H1 (cell line): ENCODE measurements at regions not wholly inside any gene's neighbourhood (a gene's known extent, or its start where the extent isn't known, plus 50 kb on each side); places are given as distances from the start of the nearest gene placed in this dataset.

ENCODE experiments used
- BACH1 ChIP-seq: IDR thresholded peaks from 2 replicates; pipeline ENCODE4 v1.6.1; 2012; ENCODE audit warnings: low read length, improper control_type of control experiment
- CBX8 ChIP-seq: fragments of 300-800, 300-1000 bp; sonication (generic); IDR thresholded peaks from 2 replicates; pipeline ENCODE4 v1.7.1; 2016; ENCODE audit warnings: low read depth, low read length, borderline replicate concordance
- JUND ChIP-seq: IDR thresholded peaks from 2 replicates; pipeline ENCODE4 v1.6.1; 2011; ENCODE audit warnings: mild to moderate bottlenecking, improper control_type of control experiment, low read length
- POLR2A ChIP-seq, 2 experiments: IDR thresholded peaks; 1 replicate in 1 of 2; 2 replicates in 1 of 2; pipeline ENCODE4 v1.6.1; 2011; ENCODE audit warnings: low read depth in 2 of 2, low read length in 2 of 2, mild to moderate bottlenecking in 2 of 2; ENCODE audit errors: control extremely low read depth in 1 of 2
- POLR2AphosphoS5 ChIP-seq: IDR thresholded peaks from 2 replicates; pipeline ENCODE4 v1.6.1; 2011; ENCODE audit warnings: low read depth, low read length
- POU5F1 ChIP-seq: IDR thresholded peaks from 2 replicates; pipeline ENCODE4 v1.6.1; 2011; ENCODE audit warnings: low read depth, mild to moderate bottlenecking, low read length, moderate library complexity
- RNF2 ChIP-seq: fragments of 200-900, 300-1000 bp; sonication (generic); IDR thresholded peaks from 2 replicates; pipeline ENCODE4 v1.7.1; 2016; ENCODE audit warnings: borderline replicate concordance, low read depth, mild to moderate bottlenecking, antibody characterized with exemption, low read length; ENCODE audit not compliant: poor library complexity, severe bottlenecking; ENCODE audit errors: missing control alignments
- SIRT6 ChIP-seq: IDR thresholded peaks from one replicate; pipeline ENCODE4 v1.7.1; 2012; ENCODE audit warnings: low read length, inconsistent platforms
- TF ChIP-seq, protein P1 (sequence below): IDR thresholded peaks from 2 replicates; pipeline ENCODE4 v1.6.1; 2012; ENCODE audit warnings: inconsistent platforms

DNA sequence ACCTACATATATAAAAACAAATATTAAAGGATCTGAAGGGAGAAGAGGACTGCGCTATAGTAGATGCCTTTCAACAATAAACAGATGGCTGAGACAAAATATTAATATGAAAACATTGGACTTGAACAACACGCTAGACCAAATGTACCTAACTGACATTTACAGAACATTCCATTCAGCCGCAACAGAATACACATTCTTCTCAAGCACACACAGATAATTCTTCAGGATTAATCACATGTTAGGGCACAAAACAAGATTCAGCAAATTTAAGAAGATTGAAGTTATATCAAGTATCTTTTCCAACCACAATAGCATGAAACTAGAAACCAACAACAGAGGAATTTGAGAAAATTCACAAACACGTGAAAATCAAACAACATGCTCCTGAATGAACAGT, 741.4 kb downstream of the ADGRL2 start (continued):
- TF ChIP-seq CBX8: no peak
- TF ChIP-seq, protein P1, sequence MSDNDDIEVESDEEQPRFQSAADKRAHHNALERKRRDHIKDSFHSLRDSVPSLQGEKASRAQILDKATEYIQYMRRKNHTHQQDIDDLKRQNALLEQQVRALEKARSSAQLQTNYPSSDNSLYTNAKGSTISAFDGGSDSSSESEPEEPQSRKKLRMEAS: no peak
- TF ChIP-seq POLR2A (IDR thresholded peaks at IDR 0.05; ENCODE audit: control extremely low read depth in 1 of 2, low read depth in 2 of 2, low read length in 2 of 2): no peak
- TF ChIP-seq BACH1: no peak
- TF ChIP-seq POU5F1: no peak
- no peak for TF ChIP-seq JUND
- TF ChIP-seq SIRT6: no peak
- TF ChIP-seq POLR2AphosphoS5: no peak
- TF ChIP-seq RNF2: no peak
- TF ChIP-seq, all 59 proteins: peak for 0
